NCI-H1105 treated with DMSO at 0.1 percent for 48 hours (cell line): ENCODE measurements at regions not wholly inside any gene's neighbourhood (a gene's known extent, or its start where the extent isn't known, plus 50 kb on each side); places are given as distances from the start of the nearest gene placed in this dataset.

Experiments
- DNase-seq: peaks from one replicate; lab custom pipeline; 2025; lab: John Stamatoyannopoulos, UW

GRCh38 chr1:115233598-115233997 lies 104.5 kb downstream of the NGF start:
- DNase-seq, result peak; percentile 28

GRCh38 chr1:115230281-115230680 lies 107.8 kb downstream of the NGF start:
- no peak for DNase-seq

GRCh38 chr1:115229016-115229415 lies 109.0 kb downstream of the NGF start:
- DNase-seq, result peak; percentile 98

- no peak for DNase-seq
These were observed 109.9 kb downstream of the NGF start for GRCh38 chr1:115228191-115228590.

DNA sequence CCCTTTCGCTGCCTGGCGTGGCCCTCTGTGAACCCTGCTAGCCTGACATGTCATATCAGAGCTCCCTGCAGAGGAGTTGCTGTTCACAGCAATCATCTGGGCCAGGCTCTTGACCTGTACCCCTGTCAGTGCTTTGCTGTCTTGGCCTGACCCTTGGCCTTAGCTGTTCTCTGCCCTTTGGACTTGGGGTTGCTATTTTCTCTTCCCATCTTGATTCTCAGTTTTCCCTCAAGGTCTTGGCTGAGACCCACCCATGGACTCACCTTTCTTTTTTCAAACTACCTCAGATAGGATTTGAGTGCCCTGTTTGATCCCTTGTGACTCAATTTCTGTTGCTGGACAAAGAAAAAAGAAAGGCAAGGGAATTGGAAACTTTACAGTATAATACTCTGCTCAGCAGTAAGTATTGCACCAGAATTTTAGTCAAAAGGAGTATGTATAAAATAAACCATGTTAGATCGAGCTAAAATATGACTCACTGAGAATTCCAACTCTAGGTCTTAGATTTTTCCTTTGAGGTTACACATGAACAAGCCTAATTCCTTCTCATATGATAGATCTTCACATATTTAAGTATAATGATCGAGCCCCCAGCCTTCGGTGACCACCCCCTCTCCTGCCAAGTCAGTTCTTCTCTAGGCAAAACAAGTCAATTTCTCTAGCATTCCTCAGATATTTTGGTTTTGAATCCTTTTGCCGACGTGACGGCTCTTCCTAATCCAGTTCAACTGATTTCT lies 110.5 kb downstream of the NGF start:
- no peak for DNase-seq

- DNase-seq, result no peak
These were observed 111.9 kb downstream of the NGF start for GRCh38 chr1:115225993-115226685.

GRCh38 chr1:115224636-115225035 lies 113.4 kb downstream of the NGF start:
- peak; percentile 65 for DNase-seq

- no peak for DNase-seq
These were observed 115.2 kb downstream of the NGF start for GRCh38 chr1:115222616-115223402.

- DNase-seq, result no peak
These were observed 117.4 kb downstream of the NGF start for GRCh38 chr1:115220340-115221270.

DNA sequence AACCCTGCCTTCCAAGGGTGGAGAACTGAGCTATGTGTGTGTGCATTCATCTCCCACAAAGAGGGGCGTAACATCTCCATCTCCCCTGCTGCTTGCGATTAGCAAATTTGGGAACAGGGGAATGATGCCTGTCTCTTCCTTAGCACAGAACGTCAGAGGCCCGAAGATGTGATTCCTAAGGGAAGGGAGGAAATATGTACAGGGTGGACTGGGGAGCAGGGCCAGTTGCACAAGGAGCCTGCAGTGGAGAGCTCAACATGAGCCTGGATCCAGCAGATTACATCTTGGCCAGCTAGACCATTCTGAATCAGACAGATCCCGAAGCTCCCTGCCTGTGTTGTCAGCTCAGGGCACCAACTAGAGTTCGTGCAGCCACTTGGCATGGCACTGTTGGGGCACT lies 118.1 kb downstream of the NGF start:
- DNase-seq, result no peak

DNA sequence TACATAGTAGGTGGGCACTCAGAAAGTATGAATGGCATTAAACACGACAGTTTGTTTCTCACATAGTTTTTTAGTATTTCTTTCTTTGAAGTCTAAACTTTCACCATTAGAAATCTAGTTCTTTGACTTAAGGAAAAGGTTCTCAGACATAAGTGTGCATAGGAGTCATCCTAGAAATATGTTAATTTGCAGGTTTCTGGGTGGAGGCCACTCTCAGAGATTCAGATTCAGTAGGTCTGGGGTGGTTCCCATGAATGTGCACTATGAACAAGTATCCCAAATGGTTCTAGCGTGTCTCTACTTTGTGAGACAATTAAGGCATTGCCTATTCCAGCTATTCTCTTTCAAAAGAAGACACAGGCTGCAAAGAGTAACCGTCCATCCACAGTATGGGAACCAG lies 119.3 kb downstream of the NGF start:
- no peak for DNase-seq

DNA sequence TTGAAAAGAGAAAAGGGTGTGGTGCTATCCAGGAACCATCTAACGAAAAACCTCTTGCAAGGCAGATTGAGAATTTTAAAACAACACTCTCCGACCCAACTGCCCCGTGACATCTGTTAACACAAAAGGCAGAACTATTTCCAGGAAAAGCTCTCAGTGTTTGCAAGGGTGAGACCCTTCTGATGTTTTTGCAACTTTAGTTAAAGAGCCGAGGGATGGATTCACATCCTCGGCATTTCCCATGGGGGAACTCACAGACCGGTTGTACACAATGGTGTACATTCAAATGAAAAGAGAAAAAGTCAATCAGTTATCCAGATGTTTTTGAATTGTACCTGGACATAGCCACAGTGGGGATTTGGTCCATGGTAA lies 120.0 kb downstream of the NGF start:
- no peak for DNase-seq

DNA sequence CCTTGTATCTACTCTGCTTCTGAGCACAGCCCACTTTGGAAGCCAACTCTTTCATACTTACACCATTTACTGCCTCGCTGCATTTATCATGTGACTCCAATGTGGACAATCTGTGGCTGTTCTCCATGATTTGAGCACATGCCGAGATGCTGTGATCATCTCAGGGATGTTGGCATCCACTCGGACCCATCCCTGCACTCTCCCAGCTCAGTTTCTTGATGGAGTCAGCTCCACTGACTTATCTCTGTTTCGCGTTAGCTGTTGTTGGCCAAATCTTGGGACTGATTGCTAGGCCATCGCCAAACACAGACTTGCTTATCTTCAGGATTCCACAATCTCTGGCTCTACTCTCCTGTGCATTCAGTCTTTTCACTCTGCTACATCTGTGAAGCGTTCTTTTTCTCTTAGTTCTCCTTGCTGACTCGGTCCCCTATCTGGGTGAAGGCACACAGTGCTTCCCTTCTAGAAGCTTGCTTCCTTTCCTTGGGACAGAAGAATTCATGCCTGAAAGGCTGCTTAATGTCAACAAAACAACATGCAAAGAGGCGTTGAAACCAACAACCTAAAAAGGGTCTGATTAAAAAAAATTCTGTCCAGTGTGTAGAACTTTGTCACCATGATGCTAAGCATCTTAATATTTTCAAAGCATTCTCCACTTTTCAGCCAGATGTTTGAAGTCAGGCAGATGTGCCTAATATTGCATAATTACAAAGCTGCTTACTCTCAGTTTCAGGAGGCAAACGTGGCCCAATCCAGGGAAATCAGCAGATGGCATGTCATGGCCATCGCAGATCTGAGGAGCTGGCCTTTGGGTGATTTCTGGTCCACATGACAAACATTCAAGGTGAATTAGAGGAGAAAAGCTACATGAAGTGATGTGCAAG lies 120.7 kb downstream of the NGF start:
- no peak for DNase-seq

DNA sequence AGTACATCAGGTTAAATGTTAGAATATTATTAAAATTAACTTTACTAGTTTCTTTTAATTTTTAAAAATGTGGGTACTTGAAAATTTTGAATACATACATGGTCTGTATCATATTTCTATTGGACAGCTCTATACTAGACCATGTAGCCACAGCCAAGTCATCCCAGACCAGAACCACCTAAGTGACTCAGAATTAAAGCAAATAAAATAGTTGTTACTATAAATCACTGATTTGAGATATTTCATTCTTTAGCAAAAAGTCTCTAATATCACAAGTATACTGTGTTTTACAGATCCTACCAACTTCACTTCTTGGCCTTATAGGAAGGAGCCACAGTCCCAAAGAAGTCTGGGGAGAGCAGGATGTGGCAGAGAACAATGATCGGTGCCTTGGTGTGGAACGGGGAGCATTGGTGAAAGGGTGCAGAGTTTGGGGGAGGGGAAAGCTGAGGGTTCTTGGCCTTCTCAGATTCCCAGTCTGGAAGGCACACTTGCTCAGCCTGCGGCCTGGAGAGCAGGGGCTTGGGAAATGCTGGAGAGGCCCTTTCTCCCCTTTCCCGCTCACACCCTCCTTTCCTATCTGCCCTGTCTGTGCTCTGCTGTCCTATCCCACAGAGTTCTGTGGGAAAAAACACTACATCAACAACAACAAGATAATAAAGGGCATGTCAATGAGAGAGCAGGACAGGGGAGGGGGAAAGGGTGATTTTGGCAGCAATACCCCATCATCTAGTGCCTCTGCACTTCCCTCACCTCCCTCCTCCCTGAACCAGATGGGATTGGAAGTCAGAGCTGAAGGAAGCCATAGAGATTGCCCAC lies 122.1 kb downstream of the NGF start:
- no peak for DNase-seq

DNA sequence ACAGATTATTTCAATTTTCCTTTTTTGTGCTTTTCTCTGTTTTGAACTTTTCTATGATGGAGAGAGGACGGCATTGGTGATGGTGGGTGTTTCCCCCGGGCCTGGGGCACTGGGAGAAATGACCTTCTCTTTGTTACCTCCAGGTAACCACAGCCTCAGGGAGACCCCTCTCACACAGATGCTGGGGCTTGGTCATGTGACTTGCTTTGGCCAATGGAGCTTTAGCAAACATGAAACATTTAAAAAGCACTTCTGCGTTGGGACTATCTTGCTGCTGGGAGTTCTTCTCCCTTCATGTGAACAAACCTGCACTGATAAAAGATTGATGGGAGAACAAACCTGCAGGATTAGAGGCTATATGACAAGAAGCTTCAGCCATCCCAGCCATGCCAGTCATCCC lies 122.9 kb downstream of the NGF start:
- DNase-seq, result no peak

DNA sequence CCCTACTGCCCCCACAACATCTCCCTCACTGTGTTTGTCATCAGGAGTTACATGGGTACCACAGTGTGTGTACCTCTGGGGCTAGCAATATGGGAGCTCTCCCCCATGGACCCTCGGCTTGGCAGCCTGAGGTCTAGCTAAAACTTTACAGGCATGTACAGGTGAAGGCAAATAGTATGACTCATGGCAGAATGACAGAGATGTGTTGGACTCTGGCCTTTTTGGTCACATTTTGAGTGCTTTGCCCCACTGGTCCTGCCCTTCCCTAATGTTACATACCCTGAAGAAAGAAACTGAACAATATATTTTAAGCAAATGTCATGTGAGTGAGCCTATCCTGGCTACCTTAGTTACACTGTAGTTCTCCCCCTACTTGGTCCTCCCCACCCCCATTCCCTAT lies 124.0 kb downstream of the NGF start:
- DNase-seq, result no peak

- no peak for DNase-seq
These were observed 123.8 kb upstream of the TSPAN2 start for GRCh38 chr1:115213130-115213529.

GRCh38 chr1:115211071-115211745 lies 121.9 kb upstream of the TSPAN2 start:
- no peak for DNase-seq

DNA sequence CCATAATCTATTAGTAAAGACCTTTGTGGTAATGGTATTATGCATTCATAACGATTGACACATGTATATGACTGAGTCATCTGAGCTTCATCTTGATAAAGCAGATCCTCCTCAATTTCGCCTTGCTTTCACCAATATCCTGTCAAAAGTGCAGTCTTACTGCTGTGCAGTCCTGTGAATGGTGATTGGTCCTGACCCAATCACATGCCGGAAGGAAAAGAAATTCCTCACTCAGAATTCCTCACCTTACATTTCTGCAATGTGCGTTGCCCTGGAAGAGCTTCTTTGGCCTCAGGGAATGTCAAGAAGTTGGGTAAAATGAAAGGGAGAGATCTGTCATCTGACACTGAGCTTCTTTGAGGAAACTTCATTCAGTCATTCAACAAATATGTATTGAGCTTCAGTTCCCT lies 121.0 kb upstream of the TSPAN2 start:
- no peak for DNase-seq
